PFSK-1 (cell line): ENCODE measurements at regions not wholly inside any gene's neighbourhood (a gene's known extent, or its start where the extent isn't known, plus 50 kb on each side); places are given as distances from the start of the nearest gene placed in this dataset.

Source experiments
- FOXP2 ChIP-seq: optimal IDR thresholded peaks from 2 replicates; pipeline ENCODE3; 2011; ENCODE audit warnings: borderline replicate concordance, control low read depth, inconsistent platforms; ENCODE audit not compliant: insufficient read depth; ENCODE audit errors: extremely low read length, extremely low read depth
- POLR2AphosphoS5 ChIP-seq: IDR thresholded peaks from 2 replicates; pipeline ENCODE4 v1.6.1; 2012; ENCODE audit warnings: low read depth, mild to moderate bottlenecking, control low read depth, low read length, moderate library complexity
- REST ChIP-seq, 2 experiments: IDR thresholded peaks; 2 replicates each; pipeline versions ENCODE4 v1.6.1 to v1.8.0; 2011 to 2012; ENCODE audit warnings: low read depth in 2 of 2, low read length in 2 of 2, control low read depth in 1 of 2, inconsistent platforms in 1 of 2, mild to moderate bottlenecking in 1 of 2, moderate library complexity in 1 of 2; ENCODE audit not compliant: insufficient read depth in 1 of 2
- SIN3A ChIP-seq: IDR thresholded peaks from 2 replicates; pipeline ENCODE4 v1.6.1; 2012; ENCODE audit warnings: mild to moderate bottlenecking, low read length, moderate library complexity, borderline replicate concordance; ENCODE audit not compliant: insufficient read depth
- TAF1 ChIP-seq: IDR thresholded peaks from 2 replicates; pipeline ENCODE4 v1.6.1; 2012; ENCODE audit warnings: low read length, control low read depth, borderline replicate concordance; ENCODE audit not compliant: insufficient read depth

- TF ChIP-seq TAF1: no peak
- TF ChIP-seq POLR2AphosphoS5: no peak
- no peak for TF ChIP-seq SIN3A
- TF ChIP-seq FOXP2: no peak
- no peak for TF ChIP-seq REST (IDR thresholded peaks at IDR 0.05; ENCODE audit: insufficient read depth in 1 of 2, low read depth in 2 of 2, low read length in 2 of 2)
Measured at GRCh38 chr5:175347931-175348330, 96.1 kb downstream of the DRD1 start.

DNA sequence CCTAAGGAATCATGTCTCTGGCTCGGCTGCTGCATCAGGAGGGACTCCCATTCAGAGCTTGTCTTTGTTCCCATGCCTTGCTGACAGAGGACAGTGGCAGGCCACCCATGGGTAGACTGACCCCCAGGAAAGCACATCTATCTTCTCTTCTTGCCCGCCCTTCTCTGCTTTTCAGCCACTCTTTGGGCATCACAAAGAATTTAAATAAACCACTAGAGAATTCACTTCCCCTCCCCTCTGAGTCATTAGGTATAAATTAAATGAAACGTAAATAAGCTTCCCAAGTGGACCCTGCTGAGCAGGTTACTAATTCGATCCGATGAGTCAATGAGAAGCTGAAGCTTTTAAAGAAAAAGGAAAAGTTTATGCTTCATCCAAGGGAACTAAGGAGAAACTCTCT is 97.0 kb downstream of the DRD1 start:
- TF ChIP-seq FOXP2 (no peak), POLR2AphosphoS5 (no peak), REST (IDR thresholded peaks at IDR 0.05; ENCODE audit: insufficient read depth in 1 of 2, low read depth in 2 of 2, low read length in 2 of 2) (no peak), TAF1 (no peak), SIN3A (no peak)

DNA sequence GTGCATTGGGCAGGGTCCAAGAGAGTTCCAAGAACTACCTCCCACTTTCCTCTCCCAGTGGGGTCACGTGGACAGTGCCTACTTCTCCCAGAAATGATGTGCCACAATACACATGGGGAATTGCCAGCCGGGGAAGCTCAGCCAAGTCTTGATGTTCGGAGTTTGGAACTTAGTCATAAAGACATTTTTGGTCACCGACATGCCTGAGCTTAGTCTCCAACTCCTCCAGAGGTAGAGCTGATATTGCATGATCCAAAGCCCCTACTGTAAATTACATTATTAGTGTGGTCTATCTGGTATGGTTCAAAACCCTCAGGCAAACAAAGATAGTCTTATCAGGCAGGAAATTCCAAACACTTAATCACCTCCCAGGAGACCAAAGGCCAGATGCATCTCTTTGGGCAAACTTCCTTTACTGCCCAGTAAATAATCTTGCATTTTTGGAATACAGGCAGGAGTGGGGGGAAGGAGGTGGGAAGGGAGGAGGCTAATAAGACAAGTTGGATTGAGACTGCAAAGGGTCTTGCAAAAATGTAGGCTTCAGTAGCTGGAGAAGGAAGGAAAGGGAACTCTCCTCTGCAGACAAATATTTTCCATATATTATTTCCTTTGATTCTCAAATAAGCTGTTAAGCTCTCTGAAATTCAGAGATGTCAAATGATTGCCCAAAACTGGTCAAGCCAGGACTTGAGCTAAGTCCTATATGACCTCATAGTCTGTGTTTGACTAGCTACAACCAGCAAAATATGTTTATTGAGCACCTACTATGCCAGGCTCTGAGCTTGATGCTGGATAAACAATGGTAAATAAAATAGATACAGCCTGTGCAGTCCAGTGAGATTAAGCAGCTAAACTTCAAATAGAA is 99.4 kb downstream of the DRD1 start:
- TF ChIP-seq REST (IDR thresholded peaks at IDR 0.05; ENCODE audit: insufficient read depth in 1 of 2, low read depth in 2 of 2, low read length in 2 of 2) (no peak), SIN3A (no peak), FOXP2 (no peak), POLR2AphosphoS5 (no peak), TAF1 (no peak)

DNA sequence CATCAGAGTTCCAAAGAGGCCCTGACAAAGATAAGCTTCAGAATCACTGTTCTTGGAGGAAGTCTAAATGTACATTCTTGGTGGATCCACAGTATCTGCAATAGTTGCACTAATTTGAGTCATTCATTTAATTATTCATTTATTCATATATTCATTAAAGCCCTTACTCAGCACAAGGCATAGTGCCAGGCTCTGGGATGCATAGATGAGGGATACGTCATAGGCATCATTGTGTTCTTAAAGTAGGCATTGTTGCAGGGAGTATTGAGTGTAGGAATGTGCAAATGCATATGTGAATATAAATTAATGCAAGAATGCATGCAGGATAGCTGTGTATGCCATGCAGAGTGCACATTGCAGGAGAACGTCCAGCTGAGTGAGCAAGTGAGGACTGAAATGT is 100.7 kb downstream of the DRD1 start:
- TF ChIP-seq FOXP2 (no peak), POLR2AphosphoS5 (no peak), TAF1 (no peak), REST (IDR thresholded peaks at IDR 0.05; ENCODE audit: insufficient read depth in 1 of 2, low read depth in 2 of 2, low read length in 2 of 2) (no peak), SIN3A (no peak)
